Uterus (tissue), 3 donors: ENCODE measurements at regions not wholly inside any gene's neighbourhood (a gene's known extent, or its start where the extent isn't known, plus 50 kb on each side); places are given as distances from the start of the nearest gene placed in this dataset.
"Not testable (repeated sequence)": the region's sequence is repeated elsewhere in the genome, so short reads cannot be mapped to it uniquely, and the experiment has no call there.

ENCODE experiments used
- DNase-seq, 2 donors: peaks; one replicate each; pipeline ENCODE4 v3.0.0-alpha.2; 2019 to 2020
- H3K27ac ChIP-seq, 2 donors: fragments of 200-600 bp; sonication (generic); 1 replicate in 1 of 2; 2 replicates in 1 of 2; pipeline ENCODE4 v1.5.1; 2016 to 2018
- H3K27me3 ChIP-seq, 2 donors: fragments of 200-600 bp; sonication (generic); one replicate each; pipeline ENCODE4 v1.5.1; 2018 to 2019; ENCODE audit warnings: control low read depth in 1 of 2
- H3K36me3 ChIP-seq, 2 donors: fragments of 200-600 bp; sonication (generic); one replicate each; pipeline ENCODE4 v1.5.1; 2019; ENCODE audit warnings: control low read depth in 1 of 2
- H3K4me1 ChIP-seq, 2 donors: fragments of 200-600 bp; sonication (generic); one replicate each; pipeline ENCODE4 v1.5.1; 2018 to 2019; ENCODE audit warnings: control low read depth in 1 of 2
- H3K4me3 ChIP-seq, 2 donors: fragments of 200-600 bp; sonication (generic); 1 replicate in 1 of 2; 2 replicates in 1 of 2; pipeline ENCODE4 v1.5.1; 2018 to 2019; ENCODE audit warnings: mild to moderate bottlenecking in 1 of 2
- H3K9me3 ChIP-seq, 2 donors: fragments of 200-600 bp; sonication (generic); one replicate each; pipeline ENCODE4 v1.5.1; 2019; ENCODE audit warnings: control low read depth in 1 of 2
- POLR2A ChIP-seq, 2 donors: fragments of 450-650 bp; IDR thresholded peaks; one replicate each; pipeline ENCODE4 v1.6.1; 2016; ENCODE audit warnings: antibody characterized with exemption in 2 of 2, mild to moderate bottlenecking in 1 of 2, moderate library complexity in 1 of 2
- intact Hi-C: fragments of 100-400 bp; cut with DNase I; formaldehyde crosslinking; loops from one replicate; pipeline ENCODE4 v1.15.1; 2023; ENCODE audit warnings: low total_unique reads
- TF ChIP-seq, protein P1 (sequence below), 4 experiments: fragments of 200-600 bp in 2 of 4; fragments of 450-650 bp in 2 of 4; sonication (generic) in 2 of 4; IDR thresholded peaks; one replicate each; pipeline ENCODE4 v1.5.1; 2016 to 2019; ENCODE audit warnings: antibody characterized with exemption in 4 of 4, mild to moderate bottlenecking in 2 of 4, moderate library complexity in 1 of 4
- donor health status: DM: yes; HTN: yes; CAD: no.

GRCh38 chr5:171721464-171721863 is 64.2 kb upstream of the SMIM23 start:
- DNase-seq = no peak
- H3K4me3 ChIP-seq = no peak overlapping the region
- H3K27ac ChIP-seq = no peak overlapping the region
- intact Hi-C loops = no loop called here
- no peaks in the 10 kb centered on the region for H3K27me3 ChIP-seq
- H3K4me1 ChIP-seq = no peaks in the 10 kb centered on the region
- no peaks in the 10 kb centered on the region for H3K36me3 ChIP-seq
- TF ChIP-seq, protein P1, sequence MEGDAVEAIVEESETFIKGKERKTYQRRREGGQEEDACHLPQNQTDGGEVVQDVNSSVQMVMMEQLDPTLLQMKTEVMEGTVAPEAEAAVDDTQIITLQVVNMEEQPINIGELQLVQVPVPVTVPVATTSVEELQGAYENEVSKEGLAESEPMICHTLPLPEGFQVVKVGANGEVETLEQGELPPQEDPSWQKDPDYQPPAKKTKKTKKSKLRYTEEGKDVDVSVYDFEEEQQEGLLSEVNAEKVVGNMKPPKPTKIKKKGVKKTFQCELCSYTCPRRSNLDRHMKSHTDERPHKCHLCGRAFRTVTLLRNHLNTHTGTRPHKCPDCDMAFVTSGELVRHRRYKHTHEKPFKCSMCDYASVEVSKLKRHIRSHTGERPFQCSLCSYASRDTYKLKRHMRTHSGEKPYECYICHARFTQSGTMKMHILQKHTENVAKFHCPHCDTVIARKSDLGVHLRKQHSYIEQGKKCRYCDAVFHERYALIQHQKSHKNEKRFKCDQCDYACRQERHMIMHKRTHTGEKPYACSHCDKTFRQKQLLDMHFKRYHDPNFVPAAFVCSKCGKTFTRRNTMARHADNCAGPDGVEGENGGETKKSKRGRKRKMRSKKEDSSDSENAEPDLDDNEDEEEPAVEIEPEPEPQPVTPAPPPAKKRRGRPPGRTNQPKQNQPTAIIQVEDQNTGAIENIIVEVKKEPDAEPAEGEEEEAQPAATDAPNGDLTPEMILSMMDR (IDR thresholded peaks at IDR 0.05) = no peak
- TF ChIP-seq POLR2A (IDR thresholded peaks at IDR 0.05) = no peak
- H3K9me3 ChIP-seq = peaks cover 0 to under 1% of the 10 kb centered on the region in 2 donors

GRCh38 chr5:171724468-171725204 is 61.0 kb upstream of the SMIM23 start:
- intact Hi-C loops = no loop called here
- H3K27ac ChIP-seq = no peak overlapping the region
- H3K9me3 ChIP-seq = peaks cover 0 to 5% of the 10 kb centered on the region in 2 donors
- no peaks in the 10 kb centered on the region for H3K36me3 ChIP-seq
- no peak for DNase-seq
- H3K4me3 ChIP-seq = no peak overlapping the region
- H3K27me3 ChIP-seq = no peaks in the 10 kb centered on the region
- H3K4me1 ChIP-seq = no peaks in the 10 kb centered on the region
- TF ChIP-seq POLR2A (IDR thresholded peaks at IDR 0.05) = no peak
- TF ChIP-seq, protein P1 (IDR thresholded peaks at IDR 0.05) = no peak

- Histone ChIP-seq H3K4me1 (no peaks in the 10 kb centered on the region), H3K4me3 (no peak overlapping the region), H3K27ac (no peak overlapping the region), H3K27me3 (no peaks in the 10 kb centered on the region), H3K36me3 (no peaks in the 10 kb centered on the region), H3K9me3 (peaks cover 0 to 8% of the 10 kb centered on the region in 2 donors)
- DNase-seq = no peak
- intact Hi-C loops = no loop called here
- TF ChIP-seq, protein P1 (IDR thresholded peaks at IDR 0.05) = no peak
- TF ChIP-seq POLR2A (IDR thresholded peaks at IDR 0.05) = no peak
These were observed 60.4 kb upstream of the SMIM23 start for GRCh38 chr5:171725205-171725601.

DNA sequence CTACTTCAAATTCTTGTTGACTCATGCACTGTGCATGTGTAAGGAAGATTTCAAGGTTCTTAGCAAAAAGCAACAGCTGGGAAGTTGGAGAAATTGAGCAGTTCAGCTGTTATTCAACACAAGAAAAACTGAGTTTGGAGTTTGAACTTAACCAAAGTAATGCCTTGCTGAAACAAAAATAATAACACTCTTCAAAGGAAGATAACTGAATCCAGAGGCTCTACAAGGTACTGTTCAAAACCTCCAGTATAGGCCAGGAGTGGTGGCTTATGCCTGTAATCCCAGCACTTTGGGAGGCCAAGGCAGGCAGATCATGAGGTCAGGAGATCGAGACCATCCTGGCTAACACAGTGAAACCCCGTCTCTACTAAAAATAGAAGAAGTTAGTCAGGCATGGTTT is 58.8 kb upstream of the SMIM23 start:
- H3K4me3 ChIP-seq, intact Hi-C loops, H3K27ac ChIP-seq, DNase-seq, H3K9me3 ChIP-seq, H3K27me3 ChIP-seq, H3K4me1 ChIP-seq, H3K36me3 ChIP-seq: not testable (repeated sequence)

GRCh38 chr5:171728686-171729085 is 56.9 kb upstream of the SMIM23 start:
- Histone ChIP-seq H3K9me3 (peaks cover 0 to 8% of the 10 kb centered on the region in 2 donors), H3K4me1 (no peaks in the 10 kb centered on the region), H3K4me3 (no peak overlapping the region), H3K27ac (no peak overlapping the region), H3K27me3 (no peaks in the 10 kb centered on the region), H3K36me3 (no peaks in the 10 kb centered on the region)
- DNase-seq = no peak
- intact Hi-C loops = no loop called here
- TF ChIP-seq, protein P1 (IDR thresholded peaks at IDR 0.05) = no peak
- no peak for TF ChIP-seq POLR2A (IDR thresholded peaks at IDR 0.05)
